ENCODE measurements at regions not wholly inside any gene's neighbourhood (a gene's known extent, or its start where the extent isn't known, plus 50 kb on each side); places are given as distances from the start of the nearest gene placed in this dataset.
"Not testable (repeated sequence)": the region's sequence is repeated elsewhere in the genome, so short reads cannot be mapped to it uniquely, and the experiment has no call there.

DNA sequence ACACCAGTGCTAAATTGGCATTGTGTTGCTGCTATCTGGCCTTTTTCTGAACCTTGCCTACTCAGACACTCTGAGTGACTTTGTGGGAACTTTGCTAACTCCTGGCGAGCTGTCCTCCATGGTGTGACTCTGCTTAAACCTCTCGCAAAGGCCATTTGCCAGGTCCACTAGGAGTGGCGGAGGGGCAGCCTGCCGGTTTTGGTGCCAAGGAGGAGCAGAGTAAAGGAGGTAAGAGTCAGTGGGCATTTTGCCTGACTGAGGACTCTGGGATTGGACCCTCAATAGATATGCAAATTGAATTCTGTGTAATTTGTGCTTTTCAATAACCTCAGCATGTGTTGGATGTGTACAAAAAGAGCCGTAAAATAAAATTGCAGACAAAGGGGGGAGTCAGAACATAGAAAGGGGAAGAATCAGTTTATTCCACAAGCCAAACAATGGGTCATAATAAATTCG, 386.6 kb upstream of the NFIA start:
- POLR2A ChIA-PET (ENCODE audit: unreplicated experiment): no interaction called here
- Histone ChIP-seq H3F3A (ENCODE audit: insufficient read depth, low read depth) (no peaks in the 10 kb centered on the region), H4K20me1 (ENCODE audit: insufficient read depth) (no peaks in the 10 kb centered on the region), H3K36me3 (ENCODE audit: low read depth) (no peaks in the 10 kb centered on the region), H3K4me2 (no peak overlapping the region), H3K27ac (no peak overlapping the region), H3K9me3 (ENCODE audit: insufficient read depth, low read depth) (no peaks in the 10 kb centered on the region), H3K79me2 (ENCODE audit: low read depth) (no peaks in the 10 kb centered on the region), H2AFZ (no peak overlapping the region), H3K27me3 (ENCODE audit: insufficient read depth, low read depth) (no peaks in the 10 kb centered on the region), H3K9me2 (ENCODE audit: insufficient read depth) (no peaks in the 10 kb centered on the region), H3K4me1 (replicated peaks; ENCODE audit: insufficient read depth) (no peaks in the 10 kb centered on the region), H3K4me3 (no peak overlapping the region)
- intact Hi-C loops (cut with micrococcal nuclease; ENCODE audit: unreplicated experiment): no loop called here
- CTCF ChIA-PET: no interaction called here
- no peak for TF ChIP-seq EZH2 (IDR thresholded peaks at IDR 0.05; ENCODE audit: low read depth)
- TF ChIP-seq, protein P1, sequence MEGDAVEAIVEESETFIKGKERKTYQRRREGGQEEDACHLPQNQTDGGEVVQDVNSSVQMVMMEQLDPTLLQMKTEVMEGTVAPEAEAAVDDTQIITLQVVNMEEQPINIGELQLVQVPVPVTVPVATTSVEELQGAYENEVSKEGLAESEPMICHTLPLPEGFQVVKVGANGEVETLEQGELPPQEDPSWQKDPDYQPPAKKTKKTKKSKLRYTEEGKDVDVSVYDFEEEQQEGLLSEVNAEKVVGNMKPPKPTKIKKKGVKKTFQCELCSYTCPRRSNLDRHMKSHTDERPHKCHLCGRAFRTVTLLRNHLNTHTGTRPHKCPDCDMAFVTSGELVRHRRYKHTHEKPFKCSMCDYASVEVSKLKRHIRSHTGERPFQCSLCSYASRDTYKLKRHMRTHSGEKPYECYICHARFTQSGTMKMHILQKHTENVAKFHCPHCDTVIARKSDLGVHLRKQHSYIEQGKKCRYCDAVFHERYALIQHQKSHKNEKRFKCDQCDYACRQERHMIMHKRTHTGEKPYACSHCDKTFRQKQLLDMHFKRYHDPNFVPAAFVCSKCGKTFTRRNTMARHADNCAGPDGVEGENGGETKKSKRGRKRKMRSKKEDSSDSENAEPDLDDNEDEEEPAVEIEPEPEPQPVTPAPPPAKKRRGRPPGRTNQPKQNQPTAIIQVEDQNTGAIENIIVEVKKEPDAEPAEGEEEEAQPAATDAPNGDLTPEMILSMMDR (conservative IDR thresholded peaks at IDR 0.05): no peak
- DNase-seq: no peak
- BruUV-seq (replicated peaks): no TSS peak

DNA sequence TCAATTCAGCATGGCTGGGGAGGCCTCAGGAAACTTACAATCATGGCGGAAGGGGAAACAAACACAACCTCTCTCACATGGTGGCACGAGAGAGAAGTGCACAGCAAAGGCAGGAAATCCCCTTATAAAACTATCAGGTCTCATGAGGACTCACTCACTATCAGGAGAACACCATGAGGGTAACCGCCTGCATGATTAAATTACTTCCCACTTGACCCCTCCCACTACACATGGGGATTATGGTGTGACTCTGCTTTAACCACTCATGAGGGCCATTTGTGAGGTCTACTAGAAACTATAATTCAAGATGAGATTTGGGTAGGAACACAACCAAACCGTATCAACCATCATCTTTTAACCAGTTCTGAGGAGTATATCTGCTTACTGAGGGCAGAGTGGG, 387.4 kb upstream of the NFIA start:
- no peaks in the 10 kb centered on the region for H3K9me3 ChIP-seq (ENCODE audit: insufficient read depth, low read depth)
- no peaks in the 10 kb centered on the region for H3F3A ChIP-seq (ENCODE audit: insufficient read depth, low read depth)
- no peak overlapping the region for H3K4me2 ChIP-seq
- no peak for DNase-seq
- H3K4me1 ChIP-seq (replicated peaks; ENCODE audit: insufficient read depth): no peaks in the 10 kb centered on the region
- TF ChIP-seq, protein P1 (conservative IDR thresholded peaks at IDR 0.05): no peak
- no peak for TF ChIP-seq EZH2 (IDR thresholded peaks at IDR 0.05; ENCODE audit: low read depth)
- H3K27me3 ChIP-seq (ENCODE audit: insufficient read depth, low read depth): no peaks in the 10 kb centered on the region
- no TSS peak for BruUV-seq (replicated peaks)
- intact Hi-C loops (cut with micrococcal nuclease; ENCODE audit: unreplicated experiment): no loop called here
- ChIA-PET POLR2A (ENCODE audit: unreplicated experiment) (no interaction called here), CTCF (no interaction called here)
- H3K79me2 ChIP-seq (ENCODE audit: low read depth): no peaks in the 10 kb centered on the region
- H2AFZ ChIP-seq: no peak overlapping the region
- H4K20me1 ChIP-seq (ENCODE audit: insufficient read depth): no peaks in the 10 kb centered on the region
- H3K9me2 ChIP-seq (ENCODE audit: insufficient read depth): no peaks in the 10 kb centered on the region
- H3K36me3 ChIP-seq (ENCODE audit: low read depth): no peaks in the 10 kb centered on the region
- no peak overlapping the region for H3K27ac ChIP-seq
- H3K4me3 ChIP-seq: no peak overlapping the region

DNA sequence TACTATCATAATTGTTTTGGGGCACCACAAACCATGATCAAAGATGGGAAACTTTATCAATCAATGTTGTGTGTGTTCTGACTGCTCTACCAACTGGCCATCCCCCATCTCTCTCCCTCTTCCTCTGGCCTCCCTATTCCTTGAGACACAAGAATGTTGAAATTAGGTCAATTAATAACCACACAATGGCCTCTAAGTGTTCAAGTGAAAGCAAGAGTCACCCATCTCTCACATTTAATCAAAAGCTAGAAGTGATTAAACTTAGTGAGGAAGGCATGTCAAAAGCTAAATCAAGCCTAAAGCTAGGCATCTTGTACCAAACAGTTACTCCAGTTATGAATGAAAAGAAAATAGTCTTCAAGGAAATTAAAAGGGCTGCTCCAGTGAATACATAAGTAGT, 390.3 kb upstream of the NFIA start:
- H3K9me3 ChIP-seq (ENCODE audit: insufficient read depth, low read depth): no peaks in the 10 kb centered on the region
- H3K27ac ChIP-seq: no peak overlapping the region
- no peaks in the 10 kb centered on the region for H3K79me2 ChIP-seq (ENCODE audit: low read depth)
- intact Hi-C loops (cut with micrococcal nuclease; ENCODE audit: unreplicated experiment): no loop called here
- ChIA-PET POLR2A (ENCODE audit: unreplicated experiment) (no interaction called here), CTCF (no interaction called here)
- no peaks in the 10 kb centered on the region for H4K20me1 ChIP-seq (ENCODE audit: insufficient read depth)
- H3K4me2 ChIP-seq: no peak overlapping the region
- H3K27me3 ChIP-seq (ENCODE audit: insufficient read depth, low read depth): no peaks in the 10 kb centered on the region
- H3F3A ChIP-seq (ENCODE audit: insufficient read depth, low read depth): no peaks in the 10 kb centered on the region
- BruUV-seq (replicated peaks): no TSS peak
- TF ChIP-seq EZH2 (IDR thresholded peaks at IDR 0.05; ENCODE audit: low read depth): no peak
- TF ChIP-seq, protein P1 (conservative IDR thresholded peaks at IDR 0.05): no peak
- no peak overlapping the region for H3K4me3 ChIP-seq
- no peak overlapping the region for H2AFZ ChIP-seq
- H3K4me1 ChIP-seq (replicated peaks; ENCODE audit: insufficient read depth): no peaks in the 10 kb centered on the region
- H3K9me2 ChIP-seq (ENCODE audit: insufficient read depth): no peaks in the 10 kb centered on the region
- no peak for DNase-seq
- H3K36me3 ChIP-seq (ENCODE audit: low read depth): no peaks in the 10 kb centered on the region

DNA sequence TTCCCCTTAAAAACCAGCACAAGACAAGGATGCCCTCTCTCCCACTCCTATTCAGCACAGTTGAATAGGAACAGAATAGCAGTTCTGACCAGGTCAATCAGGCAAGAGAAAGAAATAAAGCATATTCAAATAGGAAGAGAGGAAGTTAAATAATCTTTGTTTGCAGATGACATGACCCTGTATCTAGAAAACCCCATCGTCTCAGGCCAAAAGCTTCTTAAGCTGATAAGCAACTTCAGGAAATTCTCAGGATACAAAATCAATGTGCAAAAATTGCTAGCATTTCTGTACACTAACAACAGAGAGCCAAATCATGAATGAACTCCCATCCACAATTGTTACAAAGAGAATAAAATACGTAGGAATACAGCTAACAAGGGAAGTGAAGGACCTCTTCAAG, 394.1 kb upstream of the NFIA start:
- CTCF ChIA-PET; H3K4me3 ChIP-seq; DNase-seq; H3K4me1 ChIP-seq (replicated peaks; ENCODE audit: insufficient read depth); H4K20me1 ChIP-seq (ENCODE audit: insufficient read depth); H3K27me3 ChIP-seq (ENCODE audit: insufficient read depth, low read depth); POLR2A ChIA-PET (ENCODE audit: unreplicated experiment); H3K9me3 ChIP-seq (ENCODE audit: insufficient read depth, low read depth); H3K4me2 ChIP-seq; intact Hi-C loops (cut with micrococcal nuclease; ENCODE audit: unreplicated experiment); H3K27ac ChIP-seq; H3K9me2 ChIP-seq (ENCODE audit: insufficient read depth); BruUV-seq (replicated peaks); H3K36me3 ChIP-seq (ENCODE audit: low read depth); H2AFZ ChIP-seq; H3K79me2 ChIP-seq (ENCODE audit: low read depth); H3F3A ChIP-seq (ENCODE audit: insufficient read depth, low read depth): not testable (repeated sequence)
